ENCODE measurements at regions not wholly inside any gene's neighbourhood (a gene's known extent, or its start where the extent isn't known, plus 50 kb on each side); places are given as distances from the start of the nearest gene placed in this dataset.

GRCh38 chr5:17405976-17406375, 92.1 kb upstream of the TAF11L2 start:
- H3K4me3 ChIP-seq (ENCODE audit: low read depth, low read length): no peak overlapping the region
- no peak for DNase-seq (ENCODE audit: low read depth)
- TF ChIP-seq MYC (IDR thresholded peaks at IDR 0.05; ENCODE audit: low read depth, low read length) (no peak), CTCF (IDR thresholded peaks at IDR 0.05; ENCODE audit: low read depth, low read length) (no peak), POLR2A (IDR thresholded peaks at IDR 0.05; ENCODE audit: extremely low read depth, insufficient read length) (no peak), MAX (IDR thresholded peaks at IDR 0.05; ENCODE audit: low read depth, low read length) (no peak)

GRCh38 chr5:17406423-17406838, 91.6 kb upstream of the TAF11L2 start:
- H3K4me3 ChIP-seq (ENCODE audit: low read depth, low read length): no peak overlapping the region
- no peak for TF ChIP-seq CTCF (IDR thresholded peaks at IDR 0.05; ENCODE audit: low read depth, low read length)
- TF ChIP-seq POLR2A (IDR thresholded peaks at IDR 0.05; ENCODE audit: extremely low read depth, insufficient read length): no peak
- no peak for TF ChIP-seq MYC (IDR thresholded peaks at IDR 0.05; ENCODE audit: low read depth, low read length)
- no peak for TF ChIP-seq MAX (IDR thresholded peaks at IDR 0.05; ENCODE audit: low read depth, low read length)
- DNase-seq (ENCODE audit: low read depth): no peak

GRCh38 chr5:17411436-17412402, 86.3 kb upstream of the TAF11L2 start:
- TF ChIP-seq MYC (IDR thresholded peaks at IDR 0.05; ENCODE audit: low read depth, low read length): no peak
- DNase-seq (ENCODE audit: low read depth): peak; percentile 38
- no peak overlapping the region for H3K4me3 ChIP-seq (ENCODE audit: low read depth, low read length)

GRCh38 chr5:17412760-17413671, 85.0 kb upstream of the TAF11L2 start:
- TF ChIP-seq MAX (IDR thresholded peaks at IDR 0.05; ENCODE audit: low read depth, low read length) (no peak), MYC (IDR thresholded peaks at IDR 0.05; ENCODE audit: low read depth, low read length) (peak; percentile 22; the same call in 1 of the 2 replicates), CTCF (IDR thresholded peaks at IDR 0.05; ENCODE audit: low read depth, low read length) (peak; percentile 13), POLR2A (IDR thresholded peaks at IDR 0.05; ENCODE audit: extremely low read depth, insufficient read length) (no peak)
- no peak overlapping the region for H3K4me3 ChIP-seq (ENCODE audit: low read depth, low read length)
- DNase-seq (ENCODE audit: low read depth): peak; percentile 95

GRCh38 chr5:17413691-17414090, 84.3 kb upstream of the TAF11L2 start:
- no peak overlapping the region for H3K4me3 ChIP-seq (ENCODE audit: low read depth, low read length)
- no peak for DNase-seq (ENCODE audit: low read depth)
- TF ChIP-seq MYC (IDR thresholded peaks at IDR 0.05; ENCODE audit: low read depth, low read length) (no peak), MAX (IDR thresholded peaks at IDR 0.05; ENCODE audit: low read depth, low read length) (no peak), POLR2A (IDR thresholded peaks at IDR 0.05; ENCODE audit: extremely low read depth, insufficient read length) (no peak), CTCF (IDR thresholded peaks at IDR 0.05; ENCODE audit: low read depth, low read length) (no peak)

Measured in NB4 (cell line).